ENCODE measurements at regions not wholly inside any gene's neighbourhood (a gene's known extent, or its start where the extent isn't known, plus 50 kb on each side); places are given as distances from the start of the nearest gene placed in this dataset.
A peak's percentile ranks its signal among the peaks of the same experiment; 100 is the strongest.
"Not testable (repeated sequence)": the region's sequence is repeated elsewhere in the genome, so short reads cannot be mapped to it uniquely, and the experiment has no call there.

DNA sequence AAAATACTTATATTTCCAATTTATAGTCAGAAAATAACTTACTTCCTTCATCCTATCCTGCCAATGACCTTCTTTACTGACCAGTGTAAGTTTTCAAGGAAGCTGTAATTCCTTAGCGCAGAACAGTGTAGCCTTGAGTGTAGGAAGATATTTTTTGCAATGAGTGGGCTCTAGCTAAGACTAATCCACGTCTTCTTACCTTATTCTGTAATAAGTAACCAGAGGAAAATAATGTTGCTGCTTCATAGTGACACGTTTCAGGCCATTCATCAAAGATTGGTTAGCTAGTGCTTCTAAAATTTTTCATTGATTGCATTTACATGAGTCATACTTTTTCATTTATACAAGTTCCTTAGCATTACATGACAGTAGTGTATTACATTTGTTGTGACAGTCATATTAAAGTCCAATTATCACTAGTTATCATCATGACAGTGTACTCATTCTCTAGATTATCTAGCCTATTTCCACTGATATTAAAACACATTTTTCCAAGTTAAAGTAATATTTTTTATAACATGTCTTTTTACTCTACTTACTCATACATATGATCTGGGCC, 403.8 kb upstream of the EPHA3 start:
- no peak for DNase-seq

DNA sequence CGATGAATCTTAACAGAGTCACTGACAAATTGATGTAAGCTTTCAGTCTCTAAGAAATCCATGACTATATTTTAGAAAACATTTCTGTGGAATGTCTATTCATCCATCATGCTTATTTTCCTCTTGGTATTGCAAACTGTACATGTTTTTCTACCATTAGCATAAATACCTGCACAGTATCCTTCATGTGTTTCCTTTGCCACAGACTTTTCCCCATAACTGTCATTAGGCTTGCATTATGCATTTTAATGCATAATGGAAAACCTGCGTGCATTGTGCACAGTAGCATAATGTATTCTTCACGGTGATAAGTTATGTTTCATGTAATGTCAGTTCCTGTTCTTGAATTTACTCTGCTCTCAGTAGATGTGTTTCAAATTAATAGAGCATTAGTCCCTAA, 403.1 kb upstream of the EPHA3 start:
- DNase-seq = no peak

DNA sequence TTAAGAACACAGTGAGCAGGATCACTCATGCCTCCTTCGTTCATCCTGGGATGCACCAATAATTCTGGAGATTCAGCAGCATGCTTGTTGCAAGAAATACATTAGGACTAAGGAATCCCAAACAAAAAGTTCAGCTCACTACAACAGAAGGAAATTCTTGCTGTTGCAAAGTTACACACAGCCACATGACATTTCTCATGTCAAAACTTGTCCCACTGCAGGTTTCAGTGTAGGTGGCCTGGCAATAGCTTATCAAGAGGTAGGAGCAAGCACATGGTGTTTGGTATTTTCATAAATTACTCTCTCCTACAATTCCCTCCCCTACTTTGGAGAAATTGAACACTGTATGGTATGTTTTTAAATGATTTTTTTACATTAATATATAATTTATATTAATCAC, 399.6 kb upstream of the EPHA3 start:
- DNase-seq = no peak

DNA sequence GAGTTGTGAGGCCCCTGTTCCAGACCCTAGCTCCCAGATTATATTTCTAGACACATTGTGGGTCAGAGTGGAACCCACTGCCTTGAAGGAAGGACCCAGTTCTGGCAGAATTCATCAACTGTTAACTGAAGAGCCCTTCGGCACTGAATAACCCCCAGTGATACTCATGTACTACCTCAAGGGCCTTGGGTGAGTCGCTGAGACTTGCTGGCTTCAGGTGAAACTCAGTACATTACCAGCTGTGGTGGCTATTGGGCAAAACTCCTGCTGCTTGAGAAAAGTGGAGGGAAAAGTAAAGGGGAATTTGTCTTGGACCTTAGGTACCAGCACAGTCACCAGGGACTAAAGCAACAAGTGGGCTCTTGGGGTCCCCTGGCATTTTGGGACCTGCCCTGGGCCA, 394.9 kb upstream of the EPHA3 start:
- no peak for DNase-seq

DNA sequence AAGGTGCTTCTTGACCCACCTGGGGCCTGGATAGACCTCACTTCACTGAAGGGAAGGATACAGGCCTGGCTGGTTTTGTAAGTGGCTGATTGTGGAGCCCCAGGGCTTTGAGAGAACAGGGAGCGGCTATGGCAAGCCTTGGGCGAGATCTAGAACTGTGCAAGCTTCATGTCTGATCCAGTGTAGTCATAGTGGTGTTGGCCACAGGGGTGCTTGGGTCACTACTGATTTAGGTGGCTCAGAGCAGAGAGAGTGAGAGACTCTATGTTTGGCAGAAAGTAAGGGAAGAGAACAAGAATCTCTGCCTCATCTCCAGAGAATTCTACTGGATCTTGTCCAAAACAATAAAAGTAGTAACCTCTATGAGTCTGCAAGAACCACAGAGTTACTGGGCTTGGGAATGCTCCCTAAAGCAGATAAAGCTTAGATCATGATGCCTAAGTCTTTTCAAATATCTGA, 394.2 kb upstream of the EPHA3 start:
- DNase-seq = no peak

DNA sequence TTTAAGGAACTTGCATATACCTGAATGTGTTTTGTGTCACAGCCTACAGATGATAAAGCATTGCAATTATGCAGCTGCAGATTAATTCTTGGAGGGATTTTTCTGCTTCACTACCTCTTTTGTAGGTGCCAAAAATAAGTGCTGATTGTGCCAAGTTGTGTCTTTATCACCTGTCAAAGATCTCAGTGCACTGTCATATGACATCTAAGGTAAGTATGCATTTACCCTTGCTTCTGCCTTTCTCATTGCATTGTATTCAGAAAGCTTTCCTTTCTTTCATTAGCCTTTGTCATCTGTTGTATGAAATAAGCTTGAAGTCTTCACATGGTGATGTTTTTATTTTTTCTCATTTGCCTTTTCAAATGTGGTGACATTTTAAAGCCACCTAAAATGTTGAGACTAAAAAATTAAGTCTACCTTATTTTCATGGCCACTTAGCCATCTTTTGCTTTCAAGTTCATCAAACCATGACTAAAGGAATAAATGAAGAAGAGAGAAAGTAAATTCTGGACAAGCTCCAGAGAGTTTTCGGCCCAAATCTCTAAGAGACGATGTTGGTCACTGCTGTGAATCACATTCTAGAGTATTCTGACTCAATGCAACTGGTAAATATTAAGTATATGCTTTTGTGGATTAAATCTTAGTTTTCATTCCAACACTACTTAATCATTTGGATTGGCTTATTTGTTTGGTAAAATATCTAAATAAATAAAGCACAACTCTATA, 381.8 kb upstream of the EPHA3 start:
- peak in 1 of 3 experiments; percentile 74 for DNase-seq

DNA sequence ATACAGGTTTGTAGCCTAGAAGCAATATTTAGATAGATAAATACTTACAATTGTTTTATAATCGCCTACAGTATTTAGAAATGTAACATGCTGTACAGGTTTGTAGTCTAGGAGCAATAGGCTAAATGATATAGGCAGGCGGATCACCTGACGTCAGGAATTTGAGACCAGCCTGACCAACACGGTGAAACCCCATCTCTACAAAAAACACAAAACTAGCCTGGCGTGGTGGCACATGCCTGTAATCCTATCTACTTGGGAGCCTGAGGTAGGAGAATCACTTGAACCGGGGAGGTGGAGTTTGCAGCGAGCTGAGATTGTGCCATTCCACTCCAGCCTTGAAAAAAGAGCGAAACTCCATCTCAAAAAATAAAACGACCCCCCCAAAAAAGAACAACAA, 375.2 kb upstream of the EPHA3 start:
- no peak for DNase-seq

DNA sequence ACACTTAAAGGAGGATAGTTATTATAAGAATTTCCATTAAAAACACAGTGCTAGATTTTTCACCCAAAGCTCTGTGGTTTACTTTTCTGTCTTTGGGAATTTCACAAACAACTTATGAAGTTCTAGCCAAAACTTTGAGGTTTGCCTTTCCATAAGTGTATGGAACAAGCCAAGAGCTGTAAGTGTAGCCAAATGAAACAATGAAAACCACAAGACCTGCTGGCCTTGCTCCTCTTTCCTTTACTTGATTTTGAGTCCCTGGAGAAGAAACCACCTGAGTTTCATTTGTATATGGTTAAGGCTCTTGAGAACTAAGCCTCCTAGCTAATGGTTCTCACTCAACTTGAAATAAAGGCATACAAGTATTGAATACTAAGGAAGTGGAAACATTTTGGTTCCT, 365.3 kb upstream of the EPHA3 start:
- DNase-seq = no peak

DNA sequence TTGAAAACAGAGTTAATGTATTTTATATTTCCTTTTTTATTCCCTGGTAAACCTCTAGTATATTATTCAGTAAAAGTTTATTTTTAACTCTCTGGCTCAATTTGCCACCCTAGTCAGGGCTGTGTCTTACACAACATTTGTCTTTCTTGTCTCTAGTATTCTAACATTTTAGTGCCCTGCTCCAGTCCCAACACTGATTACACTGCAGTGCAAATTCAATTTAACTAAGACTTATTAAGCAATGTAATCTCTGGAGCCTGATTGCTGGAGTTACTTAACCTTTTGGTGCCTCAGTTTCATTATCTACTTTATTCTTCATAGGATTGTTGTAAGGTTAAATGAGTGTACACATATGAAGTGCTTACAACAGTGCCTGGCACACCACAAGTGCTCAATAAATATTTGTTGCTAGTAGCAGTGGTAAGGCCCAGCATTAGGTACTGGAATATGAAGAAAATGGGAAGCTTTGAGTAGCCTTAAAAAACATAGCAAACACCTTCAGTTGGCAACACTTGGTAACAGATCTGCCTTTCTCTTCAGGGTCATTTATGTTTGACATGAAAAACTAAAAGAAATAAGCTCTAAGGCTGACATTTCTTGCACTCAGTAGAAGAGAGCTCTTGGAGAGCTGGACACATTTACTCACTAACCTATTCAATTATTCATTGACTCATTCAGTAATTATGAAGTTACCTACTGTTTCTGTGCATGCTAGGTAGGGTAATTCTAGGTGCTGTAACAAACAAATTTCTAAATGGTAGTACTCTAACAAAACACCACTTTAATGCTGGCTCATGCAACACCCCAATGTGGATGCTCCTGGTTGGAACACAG, 364.5 kb upstream of the EPHA3 start:
- peak in 1 of 3 experiments; percentile 32 for DNase-seq

DNA sequence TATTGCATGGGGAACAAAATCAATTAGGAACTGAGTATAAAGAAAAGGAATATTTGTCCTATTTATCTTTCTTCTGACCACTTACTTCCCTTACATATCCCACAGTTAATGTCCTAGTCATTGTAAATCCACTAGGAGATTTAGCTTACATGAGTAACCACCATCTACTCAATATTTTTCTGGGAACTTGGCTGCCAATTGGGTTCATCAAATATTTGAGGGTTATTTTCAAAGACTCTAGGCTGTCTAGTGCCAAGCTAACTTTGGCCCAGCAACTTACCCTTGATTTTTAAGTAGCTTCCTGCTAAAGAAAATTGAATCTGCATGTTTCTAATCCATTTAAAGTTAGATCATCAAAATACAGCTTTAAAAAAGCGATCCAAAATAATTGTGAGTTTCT, 362.5 kb upstream of the EPHA3 start:
- no peak for DNase-seq

DNA sequence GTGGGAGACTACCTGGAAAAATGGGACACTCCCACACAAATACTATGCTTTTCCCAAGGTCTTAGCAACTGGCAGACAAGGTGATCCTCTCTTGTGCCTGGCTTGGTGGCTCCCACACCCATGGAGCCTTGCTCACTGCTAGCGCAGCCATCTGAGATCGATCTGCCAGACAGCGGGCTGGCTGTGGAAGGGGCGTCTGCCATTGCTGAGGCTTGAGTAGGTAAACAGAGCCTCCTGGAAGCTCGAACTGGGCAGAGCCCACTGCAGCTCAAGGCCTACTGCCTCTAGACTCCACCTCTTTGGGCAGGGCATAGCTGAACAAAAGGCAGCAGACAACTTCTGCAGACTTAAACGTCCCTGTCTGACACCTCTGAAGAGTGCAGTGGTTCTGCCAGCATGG, 360.3 kb upstream of the EPHA3 start:
- DNase-seq = not testable (repeated sequence)

DNA sequence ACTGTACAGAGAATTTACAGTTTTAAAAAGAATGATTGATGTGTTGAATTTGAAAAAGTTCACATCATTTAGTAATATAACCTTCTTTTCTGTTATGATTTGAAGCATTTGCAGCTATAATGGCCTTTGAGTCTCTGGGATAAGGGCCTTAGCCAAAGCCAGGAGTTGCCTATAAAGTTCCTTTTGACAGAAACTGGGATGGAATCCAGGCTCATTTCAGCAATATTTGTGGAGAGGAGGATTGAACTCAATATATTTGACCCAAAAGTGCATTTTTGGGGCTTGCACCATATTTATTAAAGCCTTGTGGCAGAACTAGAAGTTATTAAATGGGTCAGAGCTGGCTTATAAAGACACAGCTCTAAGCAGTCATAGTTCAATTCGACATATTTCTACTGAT, 348.7 kb upstream of the EPHA3 start:
- DNase-seq = no peak

DNA sequence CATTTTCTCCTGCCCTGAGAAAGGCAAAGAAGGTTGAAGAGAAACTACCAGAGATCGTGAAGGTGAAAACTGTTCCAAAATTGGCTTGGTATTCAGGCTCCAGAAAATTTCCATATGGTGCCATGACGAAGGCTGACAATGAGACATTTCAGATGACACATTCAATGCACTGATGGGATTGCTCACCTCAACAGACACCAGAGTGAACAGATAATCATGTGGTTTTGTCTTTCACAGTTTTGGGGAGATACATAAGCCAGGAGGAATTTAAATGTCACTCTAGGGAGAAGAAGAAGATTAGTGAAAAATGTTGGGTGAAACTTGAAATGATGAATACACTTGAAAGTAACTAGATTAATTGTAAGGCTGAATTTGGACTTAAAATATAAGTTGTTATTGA, 339.7 kb upstream of the EPHA3 start:
- no peak for DNase-seq

DNA sequence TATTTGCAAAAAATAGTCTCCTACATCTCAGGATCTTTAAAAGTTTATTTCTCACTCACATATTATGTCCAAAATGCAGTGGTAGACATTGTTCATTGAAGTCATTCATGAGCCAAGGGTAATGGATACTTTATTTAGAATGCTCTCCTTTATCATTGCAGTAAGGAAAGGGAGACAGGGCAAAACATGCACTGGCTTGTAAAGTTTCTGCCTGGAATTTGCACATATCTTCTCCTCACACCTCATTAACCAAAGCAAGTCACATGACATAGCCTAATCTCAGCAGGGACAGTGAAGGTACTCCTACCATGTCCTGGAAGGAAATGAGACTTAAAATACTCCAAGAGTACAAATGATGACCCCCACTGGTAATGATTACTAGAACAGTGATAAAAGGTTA, 333.7 kb upstream of the EPHA3 start:
- DNase-seq = no peak

DNA sequence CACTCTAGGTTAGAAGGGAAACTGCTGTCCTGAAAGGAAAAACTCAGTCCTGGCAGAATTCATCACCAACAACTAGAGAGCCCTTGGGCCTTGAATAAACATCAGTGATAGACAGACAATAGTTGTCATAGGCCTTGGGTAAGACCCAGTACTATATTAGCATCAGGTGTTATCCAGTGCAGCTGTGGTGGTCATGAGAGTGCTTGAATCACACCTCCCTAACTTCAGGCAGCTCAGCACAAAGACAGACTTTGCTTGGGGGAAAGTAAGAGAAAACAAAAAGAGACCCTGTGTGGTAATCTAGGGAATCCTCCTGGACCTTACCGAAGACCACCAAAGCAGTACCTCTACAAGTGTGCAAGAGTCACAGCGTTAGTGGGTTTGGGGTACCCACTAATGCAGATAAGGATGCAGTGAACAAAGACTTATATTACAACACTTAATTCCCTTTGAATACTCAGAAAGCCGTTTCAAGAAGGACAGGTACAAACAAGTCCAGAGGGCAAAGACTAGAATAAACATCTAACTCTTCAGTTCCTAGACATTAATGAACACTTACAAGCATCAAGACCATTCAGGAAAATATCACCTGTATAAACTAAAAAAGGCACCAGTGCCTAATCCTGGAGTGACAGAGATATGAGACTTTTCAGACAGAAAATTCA, 332.3 kb upstream of the EPHA3 start:
- peak in 1 of 3 experiments; percentile 61 for DNase-seq

DNA sequence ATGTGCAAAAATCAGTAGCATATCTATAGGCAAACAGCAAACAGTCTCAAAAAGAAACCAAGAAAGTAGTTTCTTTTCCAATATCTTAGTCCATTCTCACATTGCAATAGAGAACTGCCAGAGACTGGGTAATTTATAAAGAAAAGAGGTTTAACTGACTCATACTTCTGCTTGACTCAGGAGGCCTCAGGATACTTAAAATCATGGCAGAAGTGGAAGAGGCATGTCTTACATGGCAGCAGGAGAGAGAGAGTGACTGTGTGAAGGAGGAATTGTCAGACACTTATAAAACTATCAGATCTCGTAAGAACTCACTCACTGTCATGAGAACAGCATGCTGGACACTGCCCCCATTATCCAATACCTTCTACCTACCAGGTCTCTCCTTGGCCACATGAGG, 327.9 kb upstream of the EPHA3 start:
- DNase-seq = no peak

DNA sequence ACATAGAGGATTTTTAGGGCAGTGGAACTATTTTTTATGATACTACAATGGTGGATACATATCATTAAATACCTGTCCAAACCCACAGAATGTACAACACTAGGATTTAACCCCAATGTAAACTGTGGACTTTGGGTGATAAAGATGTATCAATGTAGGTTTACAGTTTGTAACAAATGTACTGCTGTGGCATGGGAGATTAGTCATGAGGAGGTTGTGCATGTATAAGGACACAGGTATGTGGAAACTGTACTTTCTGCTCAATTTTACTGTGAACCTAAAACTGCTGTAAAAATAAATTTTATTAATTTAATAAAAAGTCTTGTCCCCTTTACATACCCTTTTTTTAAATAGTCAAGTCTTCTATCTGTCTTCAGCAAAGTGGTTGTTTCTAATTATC, 322.5 kb upstream of the EPHA3 start:
- no peak for DNase-seq

DNA sequence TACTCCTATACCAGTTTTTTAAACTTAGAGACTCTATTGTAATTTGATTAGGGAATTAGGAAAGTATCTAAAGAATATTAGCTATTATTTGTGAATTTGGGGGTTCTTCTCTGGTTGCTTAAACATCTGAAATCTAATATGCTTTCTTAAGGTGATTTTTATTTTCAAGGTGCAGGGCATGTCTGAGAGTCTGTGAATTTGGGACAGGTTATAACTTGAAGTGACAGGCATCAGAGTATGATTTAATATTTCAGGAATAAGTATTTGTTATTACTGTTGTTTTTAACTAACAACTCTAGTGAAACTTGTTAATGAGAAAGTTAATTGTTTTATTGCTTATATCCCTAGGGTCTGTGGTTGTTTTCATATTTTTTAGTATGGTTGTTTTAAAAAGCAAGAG, 321.6 kb upstream of the EPHA3 start:
- DNase-seq = no peak

DNA sequence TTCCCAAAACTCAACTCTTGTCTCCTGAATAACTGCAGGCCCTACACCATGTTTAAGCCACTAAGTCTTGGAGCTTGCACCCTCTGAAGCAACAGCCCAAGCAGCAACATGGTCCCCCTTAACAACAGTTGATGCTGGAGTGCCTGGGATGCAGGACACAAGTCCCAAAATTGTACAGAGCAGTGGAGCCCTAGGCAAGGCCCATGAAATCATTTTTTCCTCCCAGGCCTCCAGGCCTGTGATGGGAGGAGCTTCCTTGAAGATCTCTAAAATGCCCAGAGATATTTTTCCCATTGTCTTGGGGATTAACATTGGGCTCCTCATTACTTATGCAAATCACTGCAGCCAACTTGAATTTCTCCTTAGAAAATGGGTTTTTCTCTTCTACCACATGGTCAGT, 311.9 kb upstream of the EPHA3 start:
- DNase-seq = no peak

DNA sequence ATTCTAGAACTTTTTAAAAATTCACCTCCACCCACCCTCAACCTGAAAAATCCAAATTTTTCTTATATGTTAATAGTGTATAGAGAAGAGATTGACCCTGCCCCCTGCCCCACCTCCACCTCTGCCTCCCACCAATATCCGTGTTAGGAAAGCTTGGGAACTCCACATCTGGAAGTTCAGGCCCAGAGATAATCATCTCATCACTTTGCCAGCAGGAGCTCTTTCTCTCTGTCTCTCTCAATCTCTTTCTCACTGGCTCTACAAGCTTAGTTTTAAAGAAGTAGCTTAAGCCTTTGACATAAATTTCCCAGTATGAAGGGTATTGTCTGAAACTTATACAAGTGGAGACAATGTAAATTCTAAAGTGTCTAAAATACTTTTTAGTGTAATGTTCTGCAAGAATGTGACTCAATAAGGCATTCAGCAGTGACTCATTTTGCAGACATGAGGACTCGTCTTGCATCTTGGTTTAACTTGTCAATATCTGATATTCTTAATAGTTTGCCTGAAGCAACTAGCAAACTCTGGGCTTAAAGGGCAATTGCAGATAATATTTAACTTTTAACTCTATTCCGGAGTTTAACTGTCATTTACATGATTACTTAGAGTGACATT, 299.8 kb upstream of the EPHA3 start:
- DNase-seq = no peak

DNA sequence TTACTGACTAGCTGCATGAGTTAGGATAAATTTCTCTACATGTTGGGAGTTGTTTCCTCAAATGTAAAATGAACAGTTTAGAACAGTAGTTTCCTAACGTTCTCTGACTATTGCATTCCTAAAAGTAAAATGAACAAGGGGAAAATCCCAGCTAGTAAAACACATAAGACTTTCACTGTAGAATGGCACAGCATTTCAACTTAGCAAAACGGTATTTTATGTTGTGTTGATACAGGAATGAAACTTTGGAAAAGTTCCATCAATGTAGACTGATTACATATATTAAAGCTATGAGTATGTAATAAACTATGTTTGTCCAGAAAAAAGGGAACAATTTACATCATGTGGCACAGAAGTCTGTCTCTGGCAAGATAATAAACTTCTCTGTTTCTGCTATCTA, 297.4 kb upstream of the EPHA3 start:
- no peak for DNase-seq

DNA sequence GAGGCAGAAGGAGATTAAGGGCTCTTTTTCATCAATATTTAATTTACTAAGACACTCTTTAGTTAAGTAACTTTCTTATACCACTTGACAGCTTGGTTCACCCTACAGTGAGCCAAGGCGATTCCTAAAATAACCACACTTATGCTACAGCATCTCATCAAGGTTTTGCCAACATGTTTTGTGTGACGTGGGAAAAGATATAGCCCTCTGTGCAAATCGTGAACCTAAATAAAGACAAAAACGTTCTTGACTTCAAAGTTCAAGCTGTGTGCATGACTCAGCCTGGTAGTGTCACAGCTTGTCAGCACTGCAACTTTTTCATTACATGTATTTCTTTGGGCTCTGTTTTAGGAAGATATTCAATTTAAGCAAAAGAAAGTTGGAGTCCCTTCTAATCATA, 297.0 kb upstream of the EPHA3 start:
- DNase-seq = no peak

DNA sequence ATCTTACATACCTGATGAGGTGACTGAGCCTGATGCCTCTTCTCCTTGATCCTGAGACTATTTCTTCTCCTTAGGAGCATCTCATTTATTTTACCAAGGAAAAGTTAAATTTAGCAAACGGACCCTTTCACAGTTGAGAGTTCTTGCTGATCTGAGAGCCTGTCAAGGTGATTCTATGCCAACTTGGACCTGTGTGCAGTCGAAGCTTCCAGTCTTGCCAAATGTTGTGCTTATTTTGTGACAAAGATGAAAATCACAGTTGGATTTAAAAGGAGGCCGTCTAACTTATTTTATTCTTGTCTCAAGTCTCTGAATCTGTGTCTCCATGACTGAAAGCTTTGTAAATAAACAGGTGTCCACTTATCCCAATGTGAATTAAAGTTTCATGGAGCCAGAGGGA, 296.3 kb upstream of the EPHA3 start:
- DNase-seq = no peak
